ENCODE measurements at regions not wholly inside any gene's neighbourhood (a gene's known extent, or its start where the extent isn't known, plus 50 kb on each side); places are given as distances from the start of the nearest gene placed in this dataset.

GRCh38 chr2:52454962-52455361 is 1312.6 kb upstream of the CHAC2 start:
- TF ChIP-seq CTCF (IDR thresholded peaks at IDR 0.05) (no peak), POLR2A (IDR thresholded peaks at IDR 0.05) (no peak), EP300 (IDR thresholded peaks at IDR 0.05) (no peak), POLR2AphosphoS5 (IDR thresholded peaks at IDR 0.05) (no peak)

All from sigmoid colon (tissue), 4 donors.